ENCODE measurements at regions not wholly inside any gene's neighbourhood (a gene's known extent, or its start where the extent isn't known, plus 50 kb on each side); places are given as distances from the start of the nearest gene placed in this dataset.
A peak's percentile ranks its signal among the peaks of the same experiment; 100 is the strongest.
"Not testable (repeated sequence)": the region's sequence is repeated elsewhere in the genome, so short reads cannot be mapped to it uniquely, and the experiment has no call there.

DNA sequence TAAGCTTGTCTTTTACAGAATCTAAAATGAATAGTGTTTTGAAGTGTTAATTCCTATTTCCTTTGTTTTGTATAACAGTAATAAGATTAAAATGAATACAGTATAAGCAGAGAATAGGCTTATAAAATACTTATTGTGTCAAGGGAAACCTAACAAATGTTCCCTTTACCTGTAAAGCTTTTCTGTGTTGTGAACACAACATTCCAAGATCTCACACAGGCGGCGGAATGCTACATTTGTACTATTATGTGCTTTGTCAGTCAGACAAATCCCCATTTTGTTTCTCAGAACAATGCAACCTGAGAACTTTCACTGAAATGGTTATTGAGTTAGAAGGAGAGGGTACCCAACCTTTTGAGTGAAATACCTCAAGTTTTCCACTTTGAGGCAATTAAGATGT, 1170.3 kb downstream of the OLFM4 start:
- Histone ChIP-seq H3K9me3 (ENCODE audit: control insufficient read depth, low read depth, low read length) (no peaks in the 10 kb centered on the region), H3K9ac (ENCODE audit: low read length) (no peak overlapping the region), H3K27me3 (ENCODE audit: control insufficient read depth, insufficient read depth, low read length) (no peaks in the 10 kb centered on the region), H3K27ac (ENCODE audit: low read length) (no peak overlapping the region), H3K36me3 (ENCODE audit: control insufficient read depth, low read depth, low read length) (no peaks in the 10 kb centered on the region), H3K4me3 (ENCODE audit: low read length) (no peak overlapping the region), H3K4me1 (ENCODE audit: control insufficient read depth, low read depth, low read length) (peaks cover 25% of the 10 kb centered on the region)

GRCh38 chr13:54206626-54207025, 1178.0 kb downstream of the OLFM4 start:
- H3K9ac ChIP-seq (ENCODE audit: low read length), result no peak overlapping the region
- H3K4me3 ChIP-seq (ENCODE audit: low read length), result no peak overlapping the region
- no peaks in the 10 kb centered on the region for H3K36me3 ChIP-seq (ENCODE audit: control insufficient read depth, low read depth, low read length)
- no peaks in the 10 kb centered on the region for H3K4me1 ChIP-seq (ENCODE audit: control insufficient read depth, low read depth, low read length)
- H3K27ac ChIP-seq (ENCODE audit: low read length), result no peak overlapping the region
- H3K9me3 ChIP-seq (ENCODE audit: control insufficient read depth, low read depth, low read length), result no peaks in the 10 kb centered on the region
- H3K27me3 ChIP-seq (ENCODE audit: control insufficient read depth, insufficient read depth, low read length), result no peaks in the 10 kb centered on the region

DNA sequence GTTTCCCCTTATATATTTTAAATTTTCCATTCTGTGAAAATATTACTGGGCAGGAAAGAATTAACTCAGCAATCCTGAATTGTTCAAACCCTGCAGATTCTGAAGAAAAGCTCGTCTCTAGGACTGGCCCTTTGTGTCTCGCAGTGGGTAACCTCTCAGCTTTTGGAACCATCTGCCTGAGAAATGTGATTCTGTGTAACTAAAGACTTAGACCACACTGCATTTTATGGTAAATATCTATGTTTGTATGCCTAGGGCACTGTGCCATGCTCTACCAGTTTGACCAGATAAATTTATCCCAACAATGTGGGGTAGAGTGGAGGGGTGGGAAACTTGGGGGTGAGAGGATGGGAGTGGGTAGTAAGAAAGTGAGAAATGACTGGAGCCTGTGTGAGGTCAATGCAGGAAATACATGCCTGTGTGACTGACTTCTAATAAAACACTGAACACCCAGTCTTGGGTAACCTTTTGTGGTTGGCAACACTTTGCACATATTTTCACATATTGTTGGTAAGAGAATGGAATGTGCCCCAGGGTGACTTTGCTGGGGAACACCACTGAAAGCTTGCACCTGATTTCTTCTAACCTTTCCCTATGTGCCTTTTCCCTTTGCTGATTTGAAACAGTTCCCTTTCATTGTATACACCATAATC, 1181.9 kb downstream of the OLFM4 start:
- Histone ChIP-seq H3K36me3 (ENCODE audit: control insufficient read depth, low read depth, low read length) (no peaks in the 10 kb centered on the region), H3K4me3 (ENCODE audit: low read length) (no peak overlapping the region), H3K4me1 (ENCODE audit: control insufficient read depth, low read depth, low read length) (no peaks in the 10 kb centered on the region), H3K27me3 (ENCODE audit: control insufficient read depth, insufficient read depth, low read length) (no peaks in the 10 kb centered on the region), H3K27ac (ENCODE audit: low read length) (no peak overlapping the region), H3K9me3 (ENCODE audit: control insufficient read depth, low read depth, low read length) (no peaks in the 10 kb centered on the region), H3K9ac (ENCODE audit: low read length) (no peak overlapping the region)

- Histone ChIP-seq H3K4me3 (ENCODE audit: low read length) (no peak overlapping the region), H3K36me3 (ENCODE audit: control insufficient read depth, low read depth, low read length) (no peaks in the 10 kb centered on the region)
Observed at GRCh38 chr13:54216221-54216620, 1187.6 kb downstream of the OLFM4 start.

GRCh38 chr13:54226876-54227275, 1198.3 kb downstream of the OLFM4 start:
- H3K36me3 ChIP-seq (ENCODE audit: control insufficient read depth, low read depth, low read length), result no peaks in the 10 kb centered on the region
- no peaks in the 10 kb centered on the region for H3K27me3 ChIP-seq (ENCODE audit: control insufficient read depth, insufficient read depth, low read length)
- H3K9ac ChIP-seq (ENCODE audit: low read length), result no peak overlapping the region
- H3K9me3 ChIP-seq (ENCODE audit: control insufficient read depth, low read depth, low read length), result no peaks in the 10 kb centered on the region
- no peak overlapping the region for H3K4me3 ChIP-seq (ENCODE audit: low read length)
- H3K4me1 ChIP-seq (ENCODE audit: control insufficient read depth, low read depth, low read length), result no peaks in the 10 kb centered on the region
- H3K27ac ChIP-seq (ENCODE audit: low read length), result no peak overlapping the region

More at GRCh38 chr13:54216221-54216620, 1187.6 kb downstream of the OLFM4 start:
- Histone ChIP-seq H3K4me1 (ENCODE audit: control insufficient read depth, low read depth, low read length) (no peaks in the 10 kb centered on the region), H3K27me3 (ENCODE audit: control insufficient read depth, insufficient read depth, low read length) (no peaks in the 10 kb centered on the region), H3K9ac (ENCODE audit: low read length) (no peak overlapping the region), H3K27ac (ENCODE audit: low read length) (no peak overlapping the region), H3K9me3 (ENCODE audit: control insufficient read depth, low read depth, low read length) (peaks cover 9% of the 10 kb centered on the region)

DNA sequence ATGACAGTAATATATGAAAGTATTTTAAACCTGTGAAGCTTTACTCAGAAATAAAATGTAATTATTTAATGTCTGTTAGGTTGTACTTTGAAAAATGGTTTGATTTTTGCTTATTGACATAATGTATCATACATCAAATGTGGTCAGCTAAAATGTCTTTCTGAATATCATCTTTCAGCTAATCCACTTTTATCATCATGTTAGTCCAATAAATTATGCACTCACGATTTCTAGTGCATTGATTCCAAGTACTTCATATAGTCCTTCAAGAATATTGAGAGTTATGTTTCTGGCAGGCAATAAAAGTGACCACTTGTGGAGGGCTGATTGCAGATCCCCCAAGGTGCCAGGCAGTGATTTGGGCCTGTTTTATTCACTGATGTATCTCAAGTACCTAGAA, 1204.1 kb downstream of the OLFM4 start:
- H3K9me3 ChIP-seq (ENCODE audit: control insufficient read depth, low read depth, low read length), result no peaks in the 10 kb centered on the region
- no peaks in the 10 kb centered on the region for H3K27me3 ChIP-seq (ENCODE audit: control insufficient read depth, insufficient read depth, low read length)
- no peak overlapping the region for H3K4me3 ChIP-seq (ENCODE audit: low read length)
- no peaks in the 10 kb centered on the region for H3K4me1 ChIP-seq (ENCODE audit: control insufficient read depth, low read depth, low read length)
- H3K9ac ChIP-seq (ENCODE audit: low read length), result no peak overlapping the region
- no peaks in the 10 kb centered on the region for H3K36me3 ChIP-seq (ENCODE audit: control insufficient read depth, low read depth, low read length)
- H3K27ac ChIP-seq (ENCODE audit: low read length), result no peak overlapping the region

DNA sequence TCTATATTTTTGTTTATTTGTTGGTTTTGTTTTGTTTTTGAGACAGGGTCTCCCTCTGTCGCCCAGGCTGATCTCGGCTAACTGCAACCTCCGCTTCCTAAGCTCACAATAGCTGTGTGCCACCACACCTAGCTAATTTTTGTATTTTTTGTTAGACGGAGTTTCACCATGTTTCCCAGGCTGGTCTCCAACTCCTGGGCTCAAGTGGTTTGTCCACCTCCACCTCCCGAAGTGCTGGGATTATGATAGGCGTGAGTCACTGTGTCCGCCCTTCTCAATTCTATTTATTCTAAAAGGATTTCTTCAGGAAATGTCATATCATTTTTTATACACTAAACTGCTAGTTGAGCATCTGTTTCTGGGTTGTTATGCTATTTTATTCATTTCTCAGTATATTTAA, 1206.0 kb downstream of the OLFM4 start:
- Histone ChIP-seq H3K27ac (ENCODE audit: low read length) (no peak overlapping the region), H3K27me3 (ENCODE audit: control insufficient read depth, insufficient read depth, low read length) (no peaks in the 10 kb centered on the region), H3K4me1 (ENCODE audit: control insufficient read depth, low read depth, low read length) (no peaks in the 10 kb centered on the region), H3K36me3 (ENCODE audit: control insufficient read depth, low read depth, low read length) (no peaks in the 10 kb centered on the region), H3K9ac (ENCODE audit: low read length) (no peak overlapping the region), H3K4me3 (ENCODE audit: low read length) (no peak overlapping the region), H3K9me3 (ENCODE audit: control insufficient read depth, low read depth, low read length) (no peaks in the 10 kb centered on the region)

DNA sequence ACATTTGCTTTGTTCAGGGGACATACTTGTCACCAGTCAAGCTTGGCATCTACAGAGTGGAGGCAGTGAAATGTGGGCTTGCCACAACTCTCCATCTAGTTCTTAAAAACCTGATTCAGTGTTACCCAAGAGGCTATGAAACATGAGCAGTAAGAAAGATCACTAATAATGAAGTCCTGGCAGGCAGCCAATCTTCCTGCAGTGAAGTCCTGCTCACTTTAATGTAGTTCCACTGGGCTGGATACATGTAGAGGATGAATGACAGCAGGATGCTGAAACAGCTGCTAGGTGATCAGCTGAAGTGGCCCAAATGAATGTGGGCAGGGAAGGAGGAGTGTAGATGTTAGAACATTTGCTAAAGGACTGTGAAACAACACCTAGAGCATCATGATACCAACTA, 1213.1 kb downstream of the OLFM4 start:
- Histone ChIP-seq H3K9ac (ENCODE audit: low read length) (no peak overlapping the region), H3K27me3 (ENCODE audit: control insufficient read depth, insufficient read depth, low read length) (no peaks in the 10 kb centered on the region), H3K36me3 (ENCODE audit: control insufficient read depth, low read depth, low read length) (no peaks in the 10 kb centered on the region), H3K27ac (ENCODE audit: low read length) (no peak overlapping the region), H3K4me1 (ENCODE audit: control insufficient read depth, low read depth, low read length) (no peaks in the 10 kb centered on the region), H3K4me3 (ENCODE audit: low read length) (no peak overlapping the region), H3K9me3 (ENCODE audit: control insufficient read depth, low read depth, low read length) (no peaks in the 10 kb centered on the region)

DNA sequence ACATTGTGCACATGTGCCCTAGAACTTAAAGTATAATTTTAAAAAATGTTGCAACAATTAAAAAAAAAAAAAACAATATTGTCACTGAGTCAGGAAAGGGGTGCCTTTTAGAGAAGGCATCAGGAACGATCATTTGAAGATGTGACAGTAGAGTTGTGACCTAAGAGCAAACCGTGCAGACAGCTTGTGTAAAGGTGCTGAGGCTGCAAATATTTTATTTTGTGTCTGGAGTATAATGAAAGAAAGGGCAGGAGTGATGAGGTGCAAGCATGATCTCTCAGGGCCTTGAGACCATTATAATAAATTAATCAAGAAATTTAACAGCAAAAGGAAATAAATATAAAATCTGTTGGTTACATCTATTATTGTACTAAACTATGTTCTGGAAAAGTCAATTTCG, 1219.7 kb downstream of the OLFM4 start:
- H3K27ac ChIP-seq (ENCODE audit: low read length), result no peak overlapping the region
- no peaks in the 10 kb centered on the region for H3K9me3 ChIP-seq (ENCODE audit: control insufficient read depth, low read depth, low read length)
- H3K4me3 ChIP-seq (ENCODE audit: low read length), result no peak overlapping the region
- H3K36me3 ChIP-seq (ENCODE audit: control insufficient read depth, low read depth, low read length), result no peaks in the 10 kb centered on the region
- no peaks in the 10 kb centered on the region for H3K27me3 ChIP-seq (ENCODE audit: control insufficient read depth, insufficient read depth, low read length)
- H3K4me1 ChIP-seq (ENCODE audit: control insufficient read depth, low read depth, low read length), result peaks cover 5% of the 10 kb centered on the region
- no peak overlapping the region for H3K9ac ChIP-seq (ENCODE audit: low read length)

- no peaks in the 10 kb centered on the region for H3K27me3 ChIP-seq (ENCODE audit: control insufficient read depth, insufficient read depth, low read length)
- peaks cover 5% of the 10 kb centered on the region for H3K4me1 ChIP-seq (ENCODE audit: control insufficient read depth, low read depth, low read length)
- H3K9me3 ChIP-seq (ENCODE audit: control insufficient read depth, low read depth, low read length), result peaks cover 3% of the 10 kb centered on the region
- no peaks in the 10 kb centered on the region for H3K36me3 ChIP-seq (ENCODE audit: control insufficient read depth, low read depth, low read length)
- H3K4me3 ChIP-seq (ENCODE audit: low read length), result no peak overlapping the region
- no peak overlapping the region for H3K27ac ChIP-seq (ENCODE audit: low read length)
- H3K9ac ChIP-seq (ENCODE audit: low read length), result no peak overlapping the region
Observed at GRCh38 chr13:54261856-54262255, 1233.2 kb downstream of the OLFM4 start.

DNA sequence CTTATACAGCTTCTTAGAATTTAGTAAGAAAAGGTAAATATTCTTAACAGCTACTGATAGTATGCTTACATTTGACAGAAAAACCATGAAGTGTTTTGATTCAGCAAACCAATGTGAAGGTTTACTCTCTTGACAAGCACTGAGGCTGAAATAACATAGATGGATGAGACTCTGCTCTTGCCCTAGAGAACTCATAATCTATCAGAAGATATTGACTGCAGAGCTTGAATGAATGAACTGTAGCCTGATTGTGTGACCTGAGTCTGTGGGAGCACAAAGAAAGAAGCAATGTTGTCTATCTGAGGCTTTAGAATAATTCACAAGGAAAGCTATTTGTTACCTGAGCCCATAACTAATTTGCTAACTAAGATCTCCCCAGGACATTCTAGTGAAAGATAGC, 1235.3 kb downstream of the OLFM4 start:
- Histone ChIP-seq H3K9ac (ENCODE audit: low read length) (no peak overlapping the region), H3K9me3 (ENCODE audit: control insufficient read depth, low read depth, low read length) (peaks cover 3% of the 10 kb centered on the region), H3K4me1 (ENCODE audit: control insufficient read depth, low read depth, low read length) (peaks cover 12% of the 10 kb centered on the region), H3K27ac (ENCODE audit: low read length) (no peak overlapping the region), H3K4me3 (ENCODE audit: low read length) (no peak overlapping the region), H3K36me3 (ENCODE audit: control insufficient read depth, low read depth, low read length) (no peaks in the 10 kb centered on the region), H3K27me3 (ENCODE audit: control insufficient read depth, insufficient read depth, low read length) (no peaks in the 10 kb centered on the region)

DNA sequence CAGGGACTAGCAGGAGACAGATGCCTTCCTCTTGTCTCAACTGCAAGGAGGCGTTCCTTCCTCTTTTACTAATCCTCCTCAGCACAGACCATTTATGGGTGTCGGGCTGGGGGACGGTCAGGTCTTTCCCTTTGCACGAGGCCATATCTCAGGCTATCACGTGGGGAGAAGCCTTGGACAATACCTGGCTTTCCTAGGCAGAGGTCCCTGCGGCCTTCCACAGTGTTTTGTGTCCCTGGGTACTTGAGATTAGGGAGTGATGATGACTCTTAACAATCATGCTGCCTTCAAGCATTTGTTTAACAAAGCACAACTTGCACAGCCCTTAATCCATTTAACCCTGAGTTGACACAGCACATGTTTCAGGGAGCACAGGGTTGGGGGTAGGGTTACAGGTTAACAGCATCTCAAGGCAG, 1238.6 kb downstream of the OLFM4 start:
- H3K4me3 ChIP-seq (ENCODE audit: low read length); H3K27me3 ChIP-seq (ENCODE audit: control insufficient read depth, insufficient read depth, low read length); H3K9ac ChIP-seq (ENCODE audit: low read length); H3K36me3 ChIP-seq (ENCODE audit: control insufficient read depth, low read depth, low read length); H3K9me3 ChIP-seq (ENCODE audit: control insufficient read depth, low read depth, low read length): not testable (repeated sequence)
- peak overlapping the region; percentile 29 for H3K27ac ChIP-seq (ENCODE audit: low read length)
- peaks cover 18% of the 10 kb centered on the region for H3K4me1 ChIP-seq (ENCODE audit: control insufficient read depth, low read depth, low read length)
